ENCODE measurements at regions not wholly inside any gene's neighbourhood (a gene's known extent, or its start where the extent isn't known, plus 50 kb on each side); places are given as distances from the start of the nearest gene placed in this dataset.

GRCh38 chr2:39514825-39515224 lies 77.7 kb upstream of the MAP4K3 start:
- no peak for DNase-seq (ENCODE audit: low read depth)

DNA sequence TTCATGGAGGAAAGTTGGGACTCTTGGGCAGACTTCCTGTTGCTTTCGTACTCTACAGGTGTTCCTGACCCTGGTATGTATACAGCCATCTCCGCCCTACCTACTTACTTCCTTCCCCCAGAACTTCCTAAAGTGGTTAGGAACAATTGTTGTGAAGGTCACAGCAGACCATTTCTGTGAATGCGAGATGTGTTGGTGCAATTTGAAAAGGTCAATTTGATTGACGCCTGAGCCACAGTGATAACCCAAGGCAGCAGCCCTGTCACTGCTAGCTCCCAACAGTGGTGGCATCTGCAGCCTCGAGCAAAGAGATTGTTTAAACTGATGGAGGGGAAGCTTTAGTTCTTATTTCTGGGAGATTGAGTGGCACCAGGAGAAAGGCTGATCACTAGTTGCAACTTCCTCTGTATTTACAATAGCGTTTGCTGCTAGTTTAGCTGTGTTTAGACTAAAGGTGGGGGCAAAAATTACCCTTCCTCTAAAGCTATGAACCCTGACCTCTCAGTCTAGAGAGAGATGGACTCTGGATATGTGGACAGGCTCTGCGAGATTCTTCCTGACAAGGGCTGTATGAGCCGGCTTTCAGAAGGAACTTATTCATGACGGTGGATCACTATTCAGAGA lies 78.3 kb upstream of the MAP4K3 start:
- no peak for DNase-seq (ENCODE audit: low read depth)

DNA sequence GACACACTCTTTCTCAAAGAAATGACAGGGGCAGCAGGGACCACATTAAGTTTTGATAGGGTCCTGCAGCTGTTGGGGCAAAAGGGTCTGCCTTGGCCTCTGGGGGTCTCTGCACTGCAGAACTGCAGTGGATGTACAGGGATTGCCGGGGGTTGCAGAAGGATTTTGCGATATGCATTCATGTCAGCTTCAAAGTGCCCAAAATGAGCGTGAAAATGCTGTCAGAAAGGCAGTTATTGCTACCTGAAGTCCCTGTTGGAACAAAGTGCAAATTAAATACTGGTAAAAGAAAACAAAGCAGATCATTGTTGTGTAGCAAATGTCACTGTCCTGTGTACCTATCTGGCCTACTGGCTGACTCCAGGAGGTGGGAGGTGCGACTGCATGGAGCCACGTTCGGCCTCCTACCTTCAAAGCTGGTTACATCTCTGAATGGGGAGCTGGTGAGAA lies 78.8 kb upstream of the MAP4K3 start:
- DNase-seq (ENCODE audit: low read depth), result no peak

- DNase-seq (ENCODE audit: low read depth), result no peak
Observed at GRCh38 chr2:39516347-39517101, 79.4 kb upstream of the MAP4K3 start.

GRCh38 chr2:39517102-39517436 lies 80.0 kb upstream of the MAP4K3 start:
- DNase-seq (ENCODE audit: low read depth), result no peak

- no peak for DNase-seq (ENCODE audit: low read depth)
Observed at GRCh38 chr2:39517622-39518021, 80.5 kb upstream of the MAP4K3 start.

GRCh38 chr2:39519886-39520285 lies 82.8 kb upstream of the MAP4K3 start:
- no peak for DNase-seq (ENCODE audit: low read depth)

GRCh38 chr2:39521876-39522517 lies 84.9 kb upstream of the MAP4K3 start:
- DNase-seq (ENCODE audit: low read depth), result no peak

GRCh38 chr2:39522518-39522877 lies 85.4 kb upstream of the MAP4K3 start:
- DNase-seq (ENCODE audit: low read depth), result no peak

DNA sequence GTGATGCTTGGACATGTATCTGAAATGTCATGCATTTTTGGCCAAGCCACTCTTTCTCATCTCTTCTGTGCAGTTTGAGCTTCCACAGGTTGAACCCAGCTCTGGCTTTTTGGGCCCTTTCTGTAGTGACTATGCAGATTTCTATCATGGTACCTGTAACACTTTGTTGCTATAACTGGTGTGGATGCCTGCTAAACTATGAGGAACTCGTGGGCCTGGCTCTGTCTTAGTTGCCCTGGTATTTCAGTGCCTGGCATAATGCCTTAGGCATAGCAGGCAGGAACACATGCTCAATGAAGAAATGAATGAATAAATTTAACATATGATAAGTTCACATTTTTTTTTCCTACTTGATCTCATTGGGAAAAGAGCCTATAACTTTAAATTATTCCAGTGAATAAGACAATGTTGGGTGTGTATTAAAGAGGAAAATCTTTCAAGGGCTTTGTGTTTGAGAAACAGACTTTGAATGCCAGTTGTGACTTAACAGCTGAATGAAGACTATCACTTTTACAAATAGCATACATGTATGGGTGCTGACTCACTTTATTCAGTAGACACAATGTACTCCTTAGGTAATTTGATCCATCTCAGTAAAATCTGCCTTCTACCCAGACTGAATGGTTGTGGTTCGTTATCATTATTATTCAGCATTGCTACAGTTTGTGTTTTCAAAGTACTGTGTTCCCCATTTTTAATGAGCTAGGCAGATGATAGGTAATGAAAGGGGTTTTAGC lies 86.4 kb upstream of the MAP4K3 start:
- DNase-seq (ENCODE audit: low read depth), result no peak

DNA sequence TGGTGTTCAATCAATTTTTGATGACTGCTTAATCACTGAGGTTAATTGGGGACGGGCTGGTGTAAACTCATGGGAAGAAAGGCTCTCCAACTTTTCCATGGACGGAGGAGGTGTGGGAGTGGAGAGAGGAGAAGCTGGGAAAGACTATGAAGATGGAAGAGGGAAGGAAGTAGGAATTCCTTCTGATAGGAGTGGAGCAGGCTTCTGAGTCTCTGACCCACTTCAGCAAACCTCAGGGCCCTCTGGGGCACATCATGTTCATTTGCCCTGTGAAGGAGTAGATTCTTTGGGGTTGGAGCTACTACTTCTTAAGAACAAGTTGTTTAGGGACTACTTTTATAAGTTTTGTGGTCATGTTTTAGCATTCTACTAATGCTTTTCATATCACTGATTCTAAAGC lies 87.0 kb upstream of the MAP4K3 start:
- no peak for DNase-seq (ENCODE audit: low read depth)

DNA sequence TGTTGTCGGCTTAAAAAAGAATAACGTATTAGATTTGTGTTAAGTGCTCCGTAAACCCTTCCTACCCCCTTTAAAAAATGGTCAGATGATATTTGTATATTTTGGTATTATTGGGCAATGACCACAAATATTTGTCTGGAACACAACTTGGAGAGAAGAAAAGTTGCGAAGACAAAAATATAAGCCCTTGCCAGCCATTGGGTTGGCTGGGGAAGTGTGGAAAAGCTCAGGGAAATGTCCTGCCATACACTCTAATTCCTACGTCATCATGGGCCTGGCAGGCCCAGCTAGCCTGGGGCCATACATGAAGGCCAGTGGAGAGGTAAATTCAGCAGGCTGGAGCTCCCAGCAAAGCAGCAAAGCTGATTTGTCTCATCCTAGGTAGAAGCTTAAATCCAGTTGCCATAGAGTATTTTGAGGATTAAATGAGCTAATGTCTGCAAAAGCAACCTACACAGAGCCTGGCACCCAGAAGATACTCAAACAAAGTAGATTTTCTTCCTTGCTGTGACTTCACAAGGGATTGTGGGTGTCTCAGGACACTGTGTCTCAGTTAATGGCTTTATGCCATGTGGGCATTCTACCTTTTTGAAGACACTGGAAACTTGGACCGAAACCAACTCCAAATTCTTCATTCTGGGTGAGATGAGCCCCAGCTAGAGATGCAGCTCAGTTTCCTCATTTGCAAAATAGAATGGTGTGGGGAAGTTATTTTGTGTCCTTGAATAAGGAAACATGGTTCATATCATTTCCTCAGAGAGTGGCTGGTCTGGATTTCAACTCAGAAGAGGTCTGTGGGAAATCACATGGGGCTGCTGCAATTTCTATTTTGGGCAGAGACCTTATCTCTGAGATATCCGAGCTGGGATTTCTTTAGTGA lies 87.9 kb upstream of the MAP4K3 start:
- DNase-seq (ENCODE audit: low read depth), result no peak

DNA sequence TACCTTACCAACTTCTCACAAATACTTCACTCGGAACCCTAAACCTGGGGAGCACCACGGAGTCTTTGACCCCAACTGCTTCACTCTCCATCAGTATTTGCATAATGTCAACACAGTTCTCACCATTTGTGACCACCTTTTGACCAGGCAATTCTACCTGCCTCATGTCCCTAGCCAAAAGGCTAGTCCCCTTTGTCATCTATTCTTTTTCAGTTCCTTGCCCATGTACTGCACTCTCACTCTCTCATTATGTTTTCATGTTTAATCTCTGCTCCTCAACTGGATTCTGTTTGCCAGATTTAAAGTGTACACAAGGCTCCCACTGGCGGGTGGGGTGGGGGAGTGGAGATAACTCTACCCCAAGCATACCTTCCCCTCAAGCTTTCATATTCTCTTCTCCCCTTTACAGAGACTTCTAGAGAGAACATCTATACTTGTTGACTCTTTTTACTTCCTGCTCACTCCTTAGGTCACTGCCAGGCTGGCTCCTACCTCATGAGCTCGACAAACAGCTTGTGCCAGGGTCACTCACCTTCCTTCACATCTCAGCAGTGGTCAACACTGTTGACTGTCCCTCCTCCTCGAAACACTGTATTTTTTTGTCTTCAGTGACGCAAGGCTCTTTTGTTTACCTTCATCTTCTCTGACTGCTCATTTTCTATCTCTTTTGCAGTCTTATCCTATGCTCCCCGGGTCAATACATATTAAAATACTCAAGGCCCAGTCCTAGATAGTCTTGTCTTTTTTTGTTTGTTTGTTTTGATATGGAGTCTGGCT lies 88.7 kb upstream of the MAP4K3 start:
- DNase-seq (ENCODE audit: low read depth), result no peak

GRCh38 chr2:39528701-39529100 lies 91.6 kb upstream of the MAP4K3 start:
- no peak for DNase-seq (ENCODE audit: low read depth)

GRCh38 chr2:39529836-39530235 lies 92.8 kb upstream of the MAP4K3 start:
- no peak for DNase-seq (ENCODE audit: low read depth)

DNA sequence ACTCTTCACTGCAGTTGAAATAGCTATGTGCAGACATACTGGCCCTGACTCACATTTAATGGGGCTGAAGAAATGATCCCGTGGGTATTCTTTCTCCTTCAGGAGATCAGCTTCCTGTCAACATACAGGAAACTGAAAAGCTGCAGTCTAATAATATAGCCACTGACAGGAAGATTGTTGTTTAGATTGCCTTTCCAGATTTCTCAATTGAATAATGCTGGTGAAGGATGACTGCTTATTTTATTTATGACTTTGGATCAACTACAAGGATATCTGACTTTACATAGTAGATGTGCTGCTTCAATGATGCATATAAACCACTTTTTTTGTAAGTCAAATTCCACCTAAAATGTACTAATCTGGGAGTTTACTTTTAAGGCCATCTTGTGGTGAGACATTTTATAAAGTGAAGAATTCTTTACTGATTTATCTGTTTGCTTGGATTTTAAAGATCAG lies 93.4 kb upstream of the MAP4K3 start:
- no peak for DNase-seq (ENCODE audit: low read depth)

- no peak for DNase-seq (ENCODE audit: low read depth)
Observed at GRCh38 chr2:39531220-39531777, 94.2 kb upstream of the MAP4K3 start.

GRCh38 chr2:39532933-39533332 lies 95.8 kb upstream of the MAP4K3 start:
- no peak for DNase-seq (ENCODE audit: low read depth)

GRCh38 chr2:39534095-39534711 lies 97.1 kb upstream of the MAP4K3 start:
- no peak for DNase-seq (ENCODE audit: low read depth)

DNA sequence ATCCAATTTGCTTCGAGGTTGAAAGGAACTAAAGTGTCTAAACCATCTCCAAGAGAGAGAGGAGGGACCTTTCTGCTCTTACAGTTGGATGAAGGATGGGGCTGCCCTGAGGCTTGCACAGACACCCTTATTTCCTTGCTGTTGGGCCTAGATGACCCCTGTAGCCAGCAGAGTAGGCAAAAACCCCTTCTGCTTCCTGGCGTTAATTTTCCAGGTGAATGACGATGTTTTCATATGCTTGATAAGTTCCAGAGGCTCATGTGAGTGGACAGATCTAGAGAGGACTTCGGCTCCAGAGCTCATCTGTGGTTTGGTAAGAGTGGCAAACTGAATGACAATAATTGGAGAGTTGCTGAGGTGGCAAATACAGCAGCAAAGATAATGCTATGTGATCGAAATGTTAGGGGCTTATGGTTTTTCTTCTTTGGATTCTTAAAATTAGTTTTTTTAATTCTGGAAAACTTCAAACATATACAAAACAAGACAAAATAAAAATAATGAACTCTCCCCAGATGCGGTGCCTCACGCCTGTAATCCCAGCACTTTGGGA lies 98.6 kb upstream of the MAP4K3 start:
- DNase-seq (ENCODE audit: low read depth), result no peak
